ENCODE measurements at regions not wholly inside any gene's neighbourhood (a gene's known extent, or its start where the extent isn't known, plus 50 kb on each side); places are given as distances from the start of the nearest gene placed in this dataset.

DNA sequence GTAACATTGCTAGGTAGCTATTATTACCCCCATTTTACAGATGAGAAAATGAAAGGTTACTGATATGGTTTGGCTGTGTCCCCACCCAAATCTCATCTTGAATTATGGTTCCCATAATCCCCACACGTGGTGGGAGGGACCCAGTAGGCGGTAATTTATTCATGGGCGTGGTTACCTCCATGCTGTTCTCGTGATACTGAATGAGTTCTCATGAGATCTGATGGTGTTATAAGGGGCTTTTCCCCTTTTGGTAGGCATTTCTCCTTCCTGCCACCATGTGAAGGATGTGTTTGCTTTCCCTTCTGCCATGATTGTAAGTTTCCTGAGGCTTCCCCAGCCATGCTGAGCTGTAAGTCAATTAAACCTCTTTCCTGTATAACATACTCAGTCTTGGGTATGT lies 252.1 kb downstream of the OPA1 start:
- TF ChIP-seq, protein P1, sequence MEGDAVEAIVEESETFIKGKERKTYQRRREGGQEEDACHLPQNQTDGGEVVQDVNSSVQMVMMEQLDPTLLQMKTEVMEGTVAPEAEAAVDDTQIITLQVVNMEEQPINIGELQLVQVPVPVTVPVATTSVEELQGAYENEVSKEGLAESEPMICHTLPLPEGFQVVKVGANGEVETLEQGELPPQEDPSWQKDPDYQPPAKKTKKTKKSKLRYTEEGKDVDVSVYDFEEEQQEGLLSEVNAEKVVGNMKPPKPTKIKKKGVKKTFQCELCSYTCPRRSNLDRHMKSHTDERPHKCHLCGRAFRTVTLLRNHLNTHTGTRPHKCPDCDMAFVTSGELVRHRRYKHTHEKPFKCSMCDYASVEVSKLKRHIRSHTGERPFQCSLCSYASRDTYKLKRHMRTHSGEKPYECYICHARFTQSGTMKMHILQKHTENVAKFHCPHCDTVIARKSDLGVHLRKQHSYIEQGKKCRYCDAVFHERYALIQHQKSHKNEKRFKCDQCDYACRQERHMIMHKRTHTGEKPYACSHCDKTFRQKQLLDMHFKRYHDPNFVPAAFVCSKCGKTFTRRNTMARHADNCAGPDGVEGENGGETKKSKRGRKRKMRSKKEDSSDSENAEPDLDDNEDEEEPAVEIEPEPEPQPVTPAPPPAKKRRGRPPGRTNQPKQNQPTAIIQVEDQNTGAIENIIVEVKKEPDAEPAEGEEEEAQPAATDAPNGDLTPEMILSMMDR (IDR thresholded peaks at IDR 0.05): no peak
- no peak for TF ChIP-seq POLR2A (IDR thresholded peaks at IDR 0.05)
